Gastrocnemius medialis (tissue), 4 donors: ENCODE measurements at regions not wholly inside any gene's neighbourhood (a gene's known extent, or its start where the extent isn't known, plus 50 kb on each side); places are given as distances from the start of the nearest gene placed in this dataset.

Source experiments
- POLR2A ChIP-seq, 2 donors: fragments of 450-650 bp; IDR thresholded peaks; one replicate each; pipeline ENCODE4 v1.6.1; 2017; ENCODE audit warnings: antibody characterized with exemption in 2 of 2, mild to moderate bottlenecking in 2 of 2, moderate library complexity in 2 of 2
- TF ChIP-seq, protein P1 (sequence below), 5 experiments: fragments of 450-650 bp in 3 of 5; fragments of 200-600 bp in 2 of 5; sonication (generic) in 2 of 5; IDR thresholded peaks in 4 of 5; conservative IDR thresholded peaks in 1 of 5; 1 replicate in 4 of 5; 2 replicates in 1 of 5; pipeline ENCODE4 v1.5.1; 2016 to 2019; ENCODE audit warnings: antibody characterized with exemption in 5 of 5, mild to moderate bottlenecking in 3 of 5, moderate library complexity in 3 of 5

DNA sequence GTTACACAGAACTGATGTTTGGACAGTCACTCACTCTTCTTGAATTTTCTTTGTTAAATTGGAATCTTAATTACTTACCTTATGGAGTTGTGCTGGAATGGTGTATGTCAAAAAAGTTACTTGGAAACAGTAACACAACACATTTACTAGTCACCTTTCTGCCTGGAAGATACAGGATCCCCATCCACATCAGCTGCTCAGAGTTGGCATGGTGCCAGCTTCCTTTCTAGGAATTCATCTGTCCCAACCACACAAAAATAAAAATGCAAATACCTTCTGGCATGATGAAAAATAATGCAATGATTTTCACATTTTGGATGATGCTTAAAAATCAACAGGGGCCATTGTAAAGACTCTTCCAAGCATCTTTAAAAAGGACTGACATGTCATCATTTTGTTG, 341.5 kb downstream of the TMEM38B start:
- TF ChIP-seq POLR2A (IDR thresholded peaks at IDR 0.05) = no peak
- TF ChIP-seq, protein P1, sequence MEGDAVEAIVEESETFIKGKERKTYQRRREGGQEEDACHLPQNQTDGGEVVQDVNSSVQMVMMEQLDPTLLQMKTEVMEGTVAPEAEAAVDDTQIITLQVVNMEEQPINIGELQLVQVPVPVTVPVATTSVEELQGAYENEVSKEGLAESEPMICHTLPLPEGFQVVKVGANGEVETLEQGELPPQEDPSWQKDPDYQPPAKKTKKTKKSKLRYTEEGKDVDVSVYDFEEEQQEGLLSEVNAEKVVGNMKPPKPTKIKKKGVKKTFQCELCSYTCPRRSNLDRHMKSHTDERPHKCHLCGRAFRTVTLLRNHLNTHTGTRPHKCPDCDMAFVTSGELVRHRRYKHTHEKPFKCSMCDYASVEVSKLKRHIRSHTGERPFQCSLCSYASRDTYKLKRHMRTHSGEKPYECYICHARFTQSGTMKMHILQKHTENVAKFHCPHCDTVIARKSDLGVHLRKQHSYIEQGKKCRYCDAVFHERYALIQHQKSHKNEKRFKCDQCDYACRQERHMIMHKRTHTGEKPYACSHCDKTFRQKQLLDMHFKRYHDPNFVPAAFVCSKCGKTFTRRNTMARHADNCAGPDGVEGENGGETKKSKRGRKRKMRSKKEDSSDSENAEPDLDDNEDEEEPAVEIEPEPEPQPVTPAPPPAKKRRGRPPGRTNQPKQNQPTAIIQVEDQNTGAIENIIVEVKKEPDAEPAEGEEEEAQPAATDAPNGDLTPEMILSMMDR (IDR thresholded peaks at IDR 0.05 in 4 of 5, conservative IDR thresholded peaks at IDR 0.05 in 1 of 5) = no peak
